ENCODE measurements at regions not wholly inside any gene's neighbourhood (a gene's known extent, or its start where the extent isn't known, plus 50 kb on each side); places are given as distances from the start of the nearest gene placed in this dataset.
"Not testable (repeated sequence)": the region's sequence is repeated elsewhere in the genome, so short reads cannot be mapped to it uniquely, and the experiment has no call there.

DNA sequence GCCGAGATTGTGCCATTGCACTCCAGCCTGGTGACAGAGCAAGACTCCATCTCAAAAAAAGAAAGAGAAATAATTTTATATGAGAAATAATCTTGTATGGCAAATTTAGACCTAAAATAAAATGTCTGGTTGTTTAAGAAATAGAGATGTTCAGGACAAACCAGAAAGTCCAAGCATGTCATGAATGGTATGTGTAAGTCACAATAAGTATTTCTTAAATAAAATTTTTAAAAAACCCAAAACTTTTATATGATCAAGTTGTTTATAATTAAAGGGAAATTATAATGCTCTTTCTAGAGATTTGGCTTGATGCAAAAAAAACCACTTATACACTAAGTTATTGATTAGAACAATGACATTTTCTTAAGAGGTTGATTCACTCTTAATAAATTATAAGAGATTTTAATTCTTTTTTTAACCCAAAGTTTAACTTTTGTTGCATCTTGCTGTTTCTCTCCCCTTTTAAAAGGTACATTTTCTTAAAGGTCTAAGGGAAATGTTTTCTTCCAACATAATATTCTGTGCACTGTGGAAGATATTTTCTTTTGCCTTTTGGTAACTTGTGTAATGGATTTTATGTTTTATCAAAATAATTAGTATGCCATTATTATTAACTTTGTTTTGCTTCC is 105.7 kb downstream of the RTP4 start:
- Histone ChIP-seq H3K4me3 (ENCODE audit: insufficient read depth, low read length, poor library complexity, severe bottlenecking) (no peak overlapping the region), H3K27ac (ENCODE audit: low read depth, low read length) (no peak overlapping the region), H3F3A (ENCODE audit: insufficient read depth) (no peaks in the 10 kb centered on the region)

DNA sequence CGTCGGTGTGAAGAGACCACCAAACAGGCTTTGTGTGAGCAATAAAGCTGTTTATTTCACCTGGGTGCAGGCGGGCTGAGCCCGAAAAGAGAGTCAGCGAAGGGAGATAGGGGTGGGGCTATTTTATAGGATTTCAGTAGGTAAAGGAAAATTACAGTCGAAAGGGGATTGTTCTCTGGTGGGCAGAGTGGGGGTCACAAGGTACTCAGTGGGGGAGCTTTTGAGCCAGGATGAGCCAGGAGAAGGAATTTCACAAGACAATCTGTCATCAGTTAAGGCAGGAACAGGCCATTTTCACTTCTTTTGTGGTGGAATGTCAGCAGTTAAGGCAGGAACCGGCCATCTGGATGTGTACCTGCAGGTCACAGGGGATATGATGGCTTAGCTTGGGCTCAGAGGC is 98.1 kb downstream of the RTP4 start:
- not testable (repeated sequence) for H3K9ac ChIP-seq (ENCODE audit: low read length); H4K20me1 ChIP-seq (ENCODE audit: low read depth, low read length); H3K9me3 ChIP-seq (ENCODE audit: insufficient read depth, low read length); H3K27me3 ChIP-seq (ENCODE audit: low read length); H3K4me2 ChIP-seq (ENCODE audit: low read depth, low read length, poor library complexity, severe bottlenecking); H3K79me2 ChIP-seq (ENCODE audit: insufficient read depth, low read length); H3K9me2 ChIP-seq (replicated peaks; ENCODE audit: insufficient read depth, low read length); H3K4me3 ChIP-seq (ENCODE audit: insufficient read depth, low read length, poor library complexity, severe bottlenecking); H3K27ac ChIP-seq (ENCODE audit: low read depth, low read length); H3K36me3 ChIP-seq (ENCODE audit: low read length); H3F3A ChIP-seq (ENCODE audit: insufficient read depth); H2AFZ ChIP-seq (ENCODE audit: low read depth, low read length, severe bottlenecking)

More for the DNA sequence above, 105.7 kb downstream of the RTP4 start:
- TF ChIP-seq EZH2phosphoT487 (conservative IDR thresholded peaks at IDR 0.05; ENCODE audit: low read length) (no peak), CTCF (IDR thresholded peaks at IDR 0.05; ENCODE audit: insufficient read depth, low read length, poor library complexity, severe bottlenecking) (no peak)
- Histone ChIP-seq H3K9me3 (ENCODE audit: insufficient read depth, low read length) (peaks cover 8% of the 10 kb centered on the region; the same call in 1 of the 2 replicates), H3K9ac (ENCODE audit: low read length) (no peak overlapping the region), H3K4me2 (ENCODE audit: low read depth, low read length, poor library complexity, severe bottlenecking) (no peak overlapping the region), H2AFZ (ENCODE audit: low read depth, low read length, severe bottlenecking) (no peak overlapping the region), H3K79me2 (ENCODE audit: insufficient read depth, low read length) (no peaks in the 10 kb centered on the region), H3K27me3 (ENCODE audit: low read length) (no peaks in the 10 kb centered on the region), H3K9me2 (replicated peaks; ENCODE audit: insufficient read depth, low read length) (no peaks in the 10 kb centered on the region), H4K20me1 (ENCODE audit: low read depth, low read length) (no peaks in the 10 kb centered on the region), H3K36me3 (ENCODE audit: low read length) (no peaks in the 10 kb centered on the region; the same call in 1 of the 2 replicates)

DNA sequence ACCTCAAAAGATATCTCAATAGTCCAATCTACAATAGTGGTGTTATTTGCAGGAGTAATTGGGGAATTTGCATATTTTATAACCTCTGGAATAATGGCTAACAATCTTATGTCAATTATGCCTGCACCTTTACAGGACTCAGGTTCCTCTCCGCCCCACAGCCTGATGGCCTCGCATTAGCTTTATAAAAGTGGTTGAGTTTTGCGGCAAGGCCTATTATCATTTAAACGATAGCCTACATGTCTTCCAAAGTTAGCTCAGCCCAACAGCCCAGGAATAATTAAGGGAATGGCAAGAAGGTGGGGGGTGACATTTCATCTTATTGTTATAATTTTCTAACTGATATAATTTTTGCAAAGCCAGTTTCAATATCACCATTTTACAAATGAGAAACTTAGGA is 97.3 kb downstream of the RTP4 start:
- TF ChIP-seq CTCF (IDR thresholded peaks at IDR 0.05; ENCODE audit: insufficient read depth, low read length, poor library complexity, severe bottlenecking), result no peak
- no peak for TF ChIP-seq EZH2phosphoT487 (conservative IDR thresholded peaks at IDR 0.05; ENCODE audit: low read length)
- Histone ChIP-seq H3K36me3 (ENCODE audit: low read length) (no peaks in the 10 kb centered on the region), H2AFZ (ENCODE audit: low read depth, low read length, severe bottlenecking) (no peak overlapping the region), H3K27ac (ENCODE audit: low read depth, low read length) (no peak overlapping the region), H4K20me1 (ENCODE audit: low read depth, low read length) (no peaks in the 10 kb centered on the region), H3K9me2 (replicated peaks; ENCODE audit: insufficient read depth, low read length) (no peaks in the 10 kb centered on the region), H3K79me2 (ENCODE audit: insufficient read depth, low read length) (no peaks in the 10 kb centered on the region), H3F3A (ENCODE audit: insufficient read depth) (no peaks in the 10 kb centered on the region), H3K4me3 (ENCODE audit: insufficient read depth, low read length, poor library complexity, severe bottlenecking) (no peak overlapping the region), H3K4me2 (ENCODE audit: low read depth, low read length, poor library complexity, severe bottlenecking) (no peak overlapping the region), H3K9ac (ENCODE audit: low read length) (no peak overlapping the region), H3K27me3 (ENCODE audit: low read length) (no peaks in the 10 kb centered on the region), H3K9me3 (ENCODE audit: insufficient read depth, low read length) (no peaks in the 10 kb centered on the region)

DNA sequence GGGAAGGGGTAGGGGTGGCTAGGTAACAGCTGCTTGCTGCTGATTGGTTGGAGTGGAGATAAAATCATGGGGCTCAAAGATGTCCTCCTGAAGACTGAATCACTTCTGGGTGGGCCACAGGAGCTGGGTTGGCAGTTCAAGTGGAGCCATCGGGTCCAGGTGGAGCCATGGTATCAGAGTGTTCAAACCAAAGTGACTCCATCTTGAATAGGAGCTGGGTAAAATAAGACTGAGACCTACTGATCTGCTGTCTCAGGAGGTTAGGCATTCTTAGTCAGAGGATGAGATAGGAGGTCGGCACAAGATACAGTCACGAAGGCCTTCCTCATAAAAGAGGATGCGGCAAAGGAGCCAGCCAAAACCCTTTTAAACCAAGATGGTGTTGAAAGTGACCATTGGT is 96.5 kb downstream of the RTP4 start:
- no peaks in the 10 kb centered on the region for H3F3A ChIP-seq (ENCODE audit: insufficient read depth)
- H3K9me3 ChIP-seq (ENCODE audit: insufficient read depth, low read length), result no peaks in the 10 kb centered on the region
- H3K4me2 ChIP-seq (ENCODE audit: low read depth, low read length, poor library complexity, severe bottlenecking), result no peak overlapping the region
- H3K27ac ChIP-seq (ENCODE audit: low read depth, low read length), result no peak overlapping the region
- no peak overlapping the region for H2AFZ ChIP-seq (ENCODE audit: low read depth, low read length, severe bottlenecking)
- TF ChIP-seq EZH2phosphoT487 (conservative IDR thresholded peaks at IDR 0.05; ENCODE audit: low read length) (no peak), CTCF (IDR thresholded peaks at IDR 0.05; ENCODE audit: insufficient read depth, low read length, poor library complexity, severe bottlenecking) (no peak)
- no peak overlapping the region for H3K4me3 ChIP-seq (ENCODE audit: insufficient read depth, low read length, poor library complexity, severe bottlenecking)
- no peak overlapping the region for H3K9ac ChIP-seq (ENCODE audit: low read length)
- H3K79me2 ChIP-seq (ENCODE audit: insufficient read depth, low read length), result no peaks in the 10 kb centered on the region
- H3K36me3 ChIP-seq (ENCODE audit: low read length), result no peaks in the 10 kb centered on the region
- no peaks in the 10 kb centered on the region for H3K9me2 ChIP-seq (replicated peaks; ENCODE audit: insufficient read depth, low read length)
- no peaks in the 10 kb centered on the region for H4K20me1 ChIP-seq (ENCODE audit: low read depth, low read length)
- H3K27me3 ChIP-seq (ENCODE audit: low read length), result no peaks in the 10 kb centered on the region

All from SU-DHL-6 (cell line).